Esophagus squamous epithelium (tissue), 5 donors: ENCODE measurements at regions not wholly inside any gene's neighbourhood (a gene's known extent, or its start where the extent isn't known, plus 50 kb on each side); places are given as distances from the start of the nearest gene placed in this dataset.

Source experiments
- DNase-seq: peaks from one replicate; lab custom pipeline; 2025; lab: John Stamatoyannopoulos, UW
- H3K27ac ChIP-seq, 4 donors: fragments of 200-600 bp; sonication (generic); one replicate each; pipeline ENCODE4 v1.5.1; 2016 to 2019; ENCODE audit warnings: mild to moderate bottlenecking in 1 of 4
- H3K27me3 ChIP-seq, 4 donors: fragments of 200-600 bp; sonication (generic); 1 replicate in 3 of 4; 2 replicates in 1 of 4; pipeline versions ENCODE4 v1.5.1 to v1.6.0; 2017 to 2021; ENCODE audit warnings: antibody characterized with exemption in 1 of 4
- H3K36me3 ChIP-seq, 3 donors: fragments of 200-600 bp; sonication (generic); one replicate each; pipeline ENCODE4 v1.5.1; 2016 to 2019
- H3K4me1 ChIP-seq, 3 donors: fragments of 200-600 bp; sonication (generic); one replicate each; pipeline ENCODE4 v1.5.1; 2017 to 2019
- H3K4me3 ChIP-seq, 4 donors: fragments of 200-600 bp; sonication (generic); 1 replicate in 3 of 4; 2 replicates in 1 of 4; pipeline ENCODE4 v1.5.1; 2016 to 2019; ENCODE audit warnings: mild to moderate bottlenecking in 2 of 4, moderate library complexity in 1 of 4
- H3K9me3 ChIP-seq, 3 donors: fragments of 200-600 bp; sonication (generic); one replicate each; pipeline ENCODE4 v1.5.1; 2016 to 2019
- POLR2A ChIP-seq, 4 donors: fragments of 450-650 bp; IDR thresholded peaks; one replicate each; pipeline ENCODE4 v1.6.1; 2017; ENCODE audit warnings: antibody characterized with exemption in 4 of 4, mild to moderate bottlenecking in 4 of 4, moderate library complexity in 3 of 4
- WGBS, 2 donors: methylation state at CpG; one replicate each; pipeline ENCODE4 v1.1.5; 2018; 5-methylcytosine and 5-hydroxymethylcytosine counted together
- intact Hi-C: fragments of 100-400 bp; cut with DNase I; formaldehyde crosslinking; loops from one replicate; pipeline ENCODE4 v1.15.0; 2022
- TF ChIP-seq, protein P1 (sequence below), 6 experiments: fragments of 450-650 bp in 4 of 6; fragments of 200-600 bp in 2 of 6; sonication (generic) in 2 of 6; IDR thresholded peaks; one replicate each; pipeline ENCODE4 v1.5.1; 2016 to 2019; ENCODE audit warnings: antibody characterized with exemption in 6 of 6, mild to moderate bottlenecking in 4 of 6, moderate library complexity in 4 of 6
- donor health status: DM: yes; HTN: yes; CAD: no.

DNA sequence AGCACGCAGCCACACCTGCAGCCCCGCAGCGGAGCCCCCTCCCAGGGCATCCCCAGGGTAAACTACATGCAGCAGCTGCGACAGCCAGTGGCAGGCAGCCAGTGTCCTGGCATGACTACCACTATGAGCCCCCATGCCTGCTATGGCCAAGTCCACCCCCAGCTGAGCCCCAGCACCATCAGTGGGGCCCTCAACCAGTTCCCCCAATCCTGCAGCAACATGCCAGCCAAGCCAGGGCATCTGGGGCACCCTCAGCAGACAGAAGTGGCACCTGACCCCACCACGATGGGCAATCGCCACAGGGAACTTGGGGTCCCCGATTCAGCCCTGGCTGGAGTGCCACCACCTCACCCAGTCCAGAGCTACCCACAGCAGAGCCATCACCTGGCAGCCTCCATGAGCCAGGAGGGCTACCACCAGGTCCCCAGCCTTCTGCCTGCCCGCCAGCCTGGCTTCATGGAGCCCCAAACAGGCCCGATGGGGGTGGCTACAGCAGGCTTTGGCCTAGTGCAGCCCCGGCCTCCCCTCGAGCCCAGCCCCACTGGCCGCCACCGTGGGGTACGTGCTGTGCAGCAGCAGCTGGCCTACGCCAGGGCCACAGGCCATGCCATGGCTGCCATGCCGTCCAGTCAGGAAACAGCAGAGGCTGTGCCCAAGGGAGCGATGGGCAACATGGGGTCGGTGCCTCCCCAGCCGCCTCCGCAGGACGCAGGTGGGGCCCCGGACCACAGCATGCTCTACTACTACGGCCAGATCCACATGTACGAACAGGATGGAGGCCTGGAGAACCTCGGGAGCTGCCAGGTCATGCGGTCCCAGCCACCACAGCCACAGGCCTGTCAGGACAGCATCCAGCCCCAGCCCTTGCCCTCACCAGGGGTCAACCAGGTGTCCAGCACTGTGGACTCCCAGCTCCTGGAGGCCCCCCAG lies 254.1 kb downstream of the GLI2 start:
- H3K9me3 ChIP-seq = no peaks in the 10 kb centered on the region
- TF ChIP-seq POLR2A (IDR thresholded peaks at IDR 0.05) = no peak
- TF ChIP-seq, protein P1, sequence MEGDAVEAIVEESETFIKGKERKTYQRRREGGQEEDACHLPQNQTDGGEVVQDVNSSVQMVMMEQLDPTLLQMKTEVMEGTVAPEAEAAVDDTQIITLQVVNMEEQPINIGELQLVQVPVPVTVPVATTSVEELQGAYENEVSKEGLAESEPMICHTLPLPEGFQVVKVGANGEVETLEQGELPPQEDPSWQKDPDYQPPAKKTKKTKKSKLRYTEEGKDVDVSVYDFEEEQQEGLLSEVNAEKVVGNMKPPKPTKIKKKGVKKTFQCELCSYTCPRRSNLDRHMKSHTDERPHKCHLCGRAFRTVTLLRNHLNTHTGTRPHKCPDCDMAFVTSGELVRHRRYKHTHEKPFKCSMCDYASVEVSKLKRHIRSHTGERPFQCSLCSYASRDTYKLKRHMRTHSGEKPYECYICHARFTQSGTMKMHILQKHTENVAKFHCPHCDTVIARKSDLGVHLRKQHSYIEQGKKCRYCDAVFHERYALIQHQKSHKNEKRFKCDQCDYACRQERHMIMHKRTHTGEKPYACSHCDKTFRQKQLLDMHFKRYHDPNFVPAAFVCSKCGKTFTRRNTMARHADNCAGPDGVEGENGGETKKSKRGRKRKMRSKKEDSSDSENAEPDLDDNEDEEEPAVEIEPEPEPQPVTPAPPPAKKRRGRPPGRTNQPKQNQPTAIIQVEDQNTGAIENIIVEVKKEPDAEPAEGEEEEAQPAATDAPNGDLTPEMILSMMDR (IDR thresholded peaks at IDR 0.05) = no peak
- DNase-seq = no peak
- 58 to 67% methylated on average over 3 to 4 of the region's 26 CpGs for WGBS, 2 donors
- no peaks in the 10 kb centered on the region for H3K4me1 ChIP-seq
- H3K27ac ChIP-seq = no peak overlapping the region
- intact Hi-C loops = no loop called here
- peaks cover 0 to 36% (median 0%) of the 10 kb centered on the region in 3 donors for H3K36me3 ChIP-seq
- H3K4me3 ChIP-seq = no peak overlapping the region
- no peaks in the 10 kb centered on the region for H3K27me3 ChIP-seq

DNA sequence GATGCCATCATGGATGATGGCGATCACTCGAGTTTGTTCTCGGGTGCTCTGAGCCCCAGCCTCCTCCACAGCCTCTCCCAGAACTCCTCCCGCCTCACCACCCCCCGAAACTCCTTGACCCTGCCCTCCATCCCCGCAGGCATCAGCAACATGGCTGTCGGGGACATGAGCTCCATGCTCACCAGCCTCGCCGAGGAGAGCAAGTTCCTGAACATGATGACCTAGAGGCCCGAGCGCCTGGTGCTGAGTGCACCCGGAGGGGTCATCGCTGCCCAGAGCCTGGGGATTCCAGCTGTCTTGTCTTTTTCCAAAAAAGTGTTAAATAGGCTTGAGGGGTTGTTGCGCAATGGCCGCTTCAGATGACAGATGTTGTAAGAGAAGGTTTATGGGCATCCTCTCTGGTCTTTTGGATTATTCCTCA lies 254.8 kb downstream of the GLI2 start:
- 92 to 95% methylated on average over 8 to 10 of the region's 15 CpGs for WGBS, 2 donors

DNA sequence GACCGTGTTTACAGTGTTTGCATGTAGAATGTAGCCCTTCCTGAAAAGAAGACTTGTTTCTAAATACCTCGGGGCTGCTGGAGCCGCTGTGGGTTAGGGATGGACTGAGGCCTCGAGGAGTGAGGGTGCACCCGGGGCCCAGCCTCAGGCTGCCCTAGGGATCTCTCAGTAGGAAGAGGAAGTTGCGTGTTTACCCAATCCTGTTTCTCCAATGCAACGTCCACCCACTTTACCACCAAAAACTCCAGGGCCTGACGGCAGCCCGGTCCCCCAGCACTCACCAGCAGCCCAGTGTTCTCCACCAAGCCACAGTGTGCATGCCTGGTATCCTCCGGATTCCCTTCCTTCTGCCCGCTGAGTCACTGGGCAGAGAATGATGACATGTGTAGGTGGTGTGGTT lies 255.8 kb downstream of the GLI2 start:
- H3K27me3 ChIP-seq = no peaks in the 10 kb centered on the region
- no peak overlapping the region for H3K4me3 ChIP-seq
- intact Hi-C loops = no loop called here
- TF ChIP-seq POLR2A (IDR thresholded peaks at IDR 0.05) = no peak
- TF ChIP-seq, protein P1 (IDR thresholded peaks at IDR 0.05) = no peak
- DNase-seq = no peak
- peaks cover 0 to 28% (median 0%) of the 10 kb centered on the region in 3 donors for H3K36me3 ChIP-seq
- H3K9me3 ChIP-seq = no peaks in the 10 kb centered on the region
- 74 to 79% methylated on average over 8 to 11 of the region's 11 CpGs for WGBS, 2 donors
- H3K4me1 ChIP-seq = no peaks in the 10 kb centered on the region
- H3K27ac ChIP-seq = no peak overlapping the region

More for the DNA sequence above, 254.8 kb downstream of the GLI2 start:
- Histone ChIP-seq H3K4me1 (no peaks in the 10 kb centered on the region), H3K9me3 (no peaks in the 10 kb centered on the region), H3K27me3 (no peaks in the 10 kb centered on the region), H3K4me3 (no peak overlapping the region), H3K27ac (no peak overlapping the region), H3K36me3 (peaks cover 0 to 36% (median 0%) of the 10 kb centered on the region in 3 donors)
- intact Hi-C loops = no loop called here
- TF ChIP-seq, protein P1 (IDR thresholded peaks at IDR 0.05) = no peak
- TF ChIP-seq POLR2A (IDR thresholded peaks at IDR 0.05) = no peak
- no peak for DNase-seq

DNA sequence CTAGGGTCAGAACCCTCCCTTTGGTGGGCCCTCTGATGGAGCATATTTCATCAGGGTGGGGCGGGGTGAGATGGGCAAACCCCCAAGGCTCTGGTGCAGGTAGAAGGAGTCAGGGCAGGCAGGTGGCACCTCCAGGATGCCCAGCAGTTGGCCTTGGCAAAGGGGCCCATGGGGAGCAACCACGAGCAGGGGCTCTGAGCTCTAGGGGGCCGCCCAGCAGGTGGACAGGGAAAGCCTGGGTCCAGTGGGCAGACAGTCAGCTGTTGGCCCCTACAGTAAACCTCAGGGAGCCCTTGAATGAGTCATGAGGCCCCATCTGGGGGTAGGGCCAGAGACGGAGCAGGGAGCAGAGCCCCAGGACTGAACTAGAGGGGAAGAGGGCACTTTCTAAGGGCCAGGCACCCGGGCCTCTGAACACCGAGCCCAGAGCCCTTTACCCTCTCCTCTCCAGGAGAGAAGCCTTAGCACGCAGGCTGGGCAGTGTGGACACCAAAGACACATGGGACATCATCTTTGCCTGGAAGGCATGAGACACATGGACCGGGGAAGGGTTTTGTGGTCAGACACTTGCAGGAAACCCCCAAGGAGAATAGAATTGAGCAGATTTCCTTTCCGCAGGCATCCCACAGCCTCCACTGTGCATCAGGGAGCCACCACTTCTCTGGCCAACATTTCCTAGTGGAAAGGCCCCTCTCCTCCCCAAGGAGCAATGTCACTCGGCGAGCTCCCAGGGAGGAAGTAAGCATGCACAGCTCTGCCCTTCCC lies 257.3 kb downstream of the GLI2 start:
- no peaks in the 10 kb centered on the region for H3K9me3 ChIP-seq
- no peak for DNase-seq

More for the DNA sequence above, 257.3 kb downstream of the GLI2 start:
- no peak overlapping the region for H3K4me3 ChIP-seq
- H3K4me1 ChIP-seq = no peaks in the 10 kb centered on the region
- intact Hi-C loops = no loop called here
- H3K27ac ChIP-seq = no peak overlapping the region
- 84 to 93% methylated on average over 8 of the region's 11 CpGs for WGBS, 2 donors
- no peaks in the 10 kb centered on the region for H3K27me3 ChIP-seq
- TF ChIP-seq, protein P1 (IDR thresholded peaks at IDR 0.05) = no peak
- no peak for TF ChIP-seq POLR2A (IDR thresholded peaks at IDR 0.05)
- H3K36me3 ChIP-seq = peaks cover 0 to 15% (median 0%) of the 10 kb centered on the region in 3 donors
